Left ventricle myocardium inferior (tissue), 1 donor: ENCODE measurements at regions not wholly inside any gene's neighbourhood (a gene's known extent, or its start where the extent isn't known, plus 50 kb on each side); places are given as distances from the start of the nearest gene placed in this dataset.
A peak's percentile ranks its signal among the peaks of the same experiment; 100 is the strongest.

Experiments
- DNase-seq: peaks from one replicate; pipeline ENCODE4 v3.0.0-alpha.2; 2020
- H3K27ac ChIP-seq: fragments of 200-600 bp; replicated peaks from 2 replicates; pipeline ENCODE4 v1.8.0; 2021
- H3K27me3 ChIP-seq: fragments of 200-600 bp; 2 replicates; pipeline ENCODE4 v1.8.0; 2021; ENCODE audit warnings: low read depth
- H3K36me3 ChIP-seq: fragments of 200-600 bp; 2 replicates; pipeline ENCODE4 v1.8.0; 2021
- H3K4me1 ChIP-seq: fragments of 200-600 bp; 2 replicates; pipeline ENCODE4 v1.8.0; 2021
- H3K4me3 ChIP-seq: fragments of 200-600 bp; 2 replicates; pipeline ENCODE4 v1.8.0; 2021; ENCODE audit warnings: mild to moderate bottlenecking, moderate library complexity
- H3K9me3 ChIP-seq: fragments of 200-600 bp; replicated peaks from 2 replicates; pipeline ENCODE4 v1.8.0; 2021
- CTCF ChIP-seq: fragments of 200-600 bp; IDR thresholded peaks from 2 replicates; pipeline ENCODE4 v1.8.0; 2021; ENCODE audit warnings: antibody characterized with exemption, mild to moderate bottlenecking, borderline replicate concordance
- intact Hi-C: fragments of 100-400 bp; cut with micrococcal nuclease; formaldehyde crosslinking; loops from one replicate; pipeline ENCODE4 v1.11.0; 2022
- donor health status: DM: no; HTN: yes; CAD: no; lungs with severe emphysema.

GRCh38 chr10:129396021-129396722 lies 70.9 kb upstream of the MGMT start:
- Histone ChIP-seq H3K27me3 (peaks cover 10% of the 10 kb centered on the region), H3K36me3 (no peaks in the 10 kb centered on the region), H3K4me1 (peaks cover 33% of the 10 kb centered on the region), H3K9me3 (no peaks in the 10 kb centered on the region), H3K4me3 (no peak overlapping the region), H3K27ac (no peak overlapping the region)
- no peak for TF ChIP-seq CTCF
- DNase-seq, result no peak
- intact Hi-C loops, result no loop called here

GRCh38 chr10:129397198-129397974 lies 69.7 kb upstream of the MGMT start:
- H3K4me3 ChIP-seq, result no peak overlapping the region
- peaks cover 33% of the 10 kb centered on the region for H3K4me1 ChIP-seq
- H3K9me3 ChIP-seq, result no peaks in the 10 kb centered on the region
- peaks cover 4% of the 10 kb centered on the region for H3K27me3 ChIP-seq
- TF ChIP-seq CTCF, result no peak
- H3K27ac ChIP-seq, result peak overlapping the region; percentile 29
- no peak for DNase-seq
- intact Hi-C loops, result no loop called here
- no peaks in the 10 kb centered on the region for H3K36me3 ChIP-seq

- Histone ChIP-seq H3K4me1 (peaks cover 25% of the 10 kb centered on the region), H3K36me3 (no peaks in the 10 kb centered on the region), H3K9me3 (no peaks in the 10 kb centered on the region), H3K27me3 (no peaks in the 10 kb centered on the region), H3K4me3 (no peak overlapping the region), H3K27ac (peak overlapping the region; percentile 29)
- intact Hi-C loops, result no loop called here
- TF ChIP-seq CTCF, result no peak
- no peak for DNase-seq
These were observed 68.3 kb upstream of the MGMT start for GRCh38 chr10:129398711-129399141.

- Histone ChIP-seq H3K36me3 (no peaks in the 10 kb centered on the region), H3K4me1 (peaks cover 25% of the 10 kb centered on the region), H3K9me3 (no peaks in the 10 kb centered on the region), H3K27ac (no peak overlapping the region), H3K27me3 (no peaks in the 10 kb centered on the region), H3K4me3 (no peak overlapping the region)
- no peak for TF ChIP-seq CTCF
- intact Hi-C loops, result no loop called here
- DNase-seq, result no peak
These were observed 66.6 kb upstream of the MGMT start for GRCh38 chr10:129400426-129400825.

GRCh38 chr10:129402459-129402858 lies 64.6 kb upstream of the MGMT start:
- intact Hi-C loops, result no loop called here

More at GRCh38 chr10:129402459-129402858, 64.6 kb upstream of the MGMT start:
- H3K9me3 ChIP-seq, result no peaks in the 10 kb centered on the region
- H3K4me1 ChIP-seq, result peaks cover 17% of the 10 kb centered on the region
- no peak for TF ChIP-seq CTCF
- no peak overlapping the region for H3K27ac ChIP-seq
- DNase-seq, result no peak
- H3K27me3 ChIP-seq, result no peaks in the 10 kb centered on the region
- no peaks in the 10 kb centered on the region for H3K36me3 ChIP-seq
- no peak overlapping the region for H3K4me3 ChIP-seq
